Neural progenitor cell (in vitro differentiated cells): ENCODE measurements at regions not wholly inside any gene's neighbourhood (a gene's known extent, or its start where the extent isn't known, plus 50 kb on each side); places are given as distances from the start of the nearest gene placed in this dataset.

Experiments used
- CTCF ChIP-seq: fragments of 200-600 bp; sonication (generic); IDR thresholded peaks from 2 replicates; pipeline ENCODE4 v1.5.1; 2017; ENCODE audit warnings: antibody characterized with exemption, mild to moderate bottlenecking
- EZH2 ChIP-seq: fragments of 200-600 bp; sonication (generic); IDR thresholded peaks from 2 replicates; pipeline ENCODE4 v1.6.1; 2017; ENCODE audit warnings: antibody characterized with exemption, mild to moderate bottlenecking, moderate library complexity
- EZH2phosphoT487 ChIP-seq: fragments of 200-600 bp; sonication (generic); IDR thresholded peaks from 2 replicates; pipeline ENCODE4 v1.6.1; 2017; ENCODE audit warnings: antibody characterized with exemption

- TF ChIP-seq CTCF, result no peak
- TF ChIP-seq EZH2, result no peak
- no peak for TF ChIP-seq EZH2phosphoT487
These were observed 58.3 kb upstream of the FAM20C start for GRCh38 chr7:134029-134428.
